Coronary artery (tissue), 2 donors: ENCODE measurements at regions not wholly inside any gene's neighbourhood (a gene's known extent, or its start where the extent isn't known, plus 50 kb on each side); places are given as distances from the start of the nearest gene placed in this dataset.
"Not testable (repeated sequence)": the region's sequence is repeated elsewhere in the genome, so short reads cannot be mapped to it uniquely, and the experiment has no call there.

ENCODE experiments used
- DNase-seq: peaks from one replicate; pipeline ENCODE4 v3.0.0-alpha.2; 2017; ENCODE audit warnings: low spot score
- H3K27ac ChIP-seq, 2 donors: fragments of 200-600 bp; sonication (generic); one replicate each; pipeline ENCODE4 v1.5.1; 2016 to 2019
- H3K4me3 ChIP-seq: fragments of 200-600 bp; sonication (generic); 2 replicates; pipeline ENCODE4 v1.5.1; 2016; ENCODE audit warnings: mild to moderate bottlenecking, moderate library complexity
- CTCF ChIP-seq: fragments of 200-600 bp; sonication (generic); IDR thresholded peaks from one replicate; pipeline ENCODE4 v1.5.1; 2019; ENCODE audit warnings: antibody characterized with exemption

GRCh38 chr4:61011051-61011450 is 189.1 kb upstream of the ADGRL3 start:
- no peak for DNase-seq
- TF ChIP-seq CTCF = no peak
- H3K4me3 ChIP-seq = no peak overlapping the region
- no peak overlapping the region for H3K27ac ChIP-seq

- H3K27ac ChIP-seq, H3K4me3 ChIP-seq, DNase-seq: not testable (repeated sequence)
Observed at GRCh38 chr4:61011936-61012335, 188.2 kb upstream of the ADGRL3 start.

GRCh38 chr4:61024610-61025009 is 175.5 kb upstream of the ADGRL3 start:
- Histone ChIP-seq H3K4me3 (no peak overlapping the region), H3K27ac (no peak overlapping the region)
- TF ChIP-seq CTCF = no peak
- no peak for DNase-seq

GRCh38 chr4:61027939-61028338 is 172.2 kb upstream of the ADGRL3 start:
- H3K27ac ChIP-seq = no peak overlapping the region
- H3K4me3 ChIP-seq = no peak overlapping the region
- no peak for TF ChIP-seq CTCF
- DNase-seq = no peak

- DNase-seq = no peak
- no peak for TF ChIP-seq CTCF
- Histone ChIP-seq H3K27ac (no peak overlapping the region), H3K4me3 (no peak overlapping the region)
Observed at GRCh38 chr4:61036071-61036684, 163.9 kb upstream of the ADGRL3 start.

- no peak for TF ChIP-seq CTCF
- DNase-seq = no peak
- H3K27ac ChIP-seq = no peak overlapping the region
- H3K4me3 ChIP-seq = no peak overlapping the region
Observed at GRCh38 chr4:61041527-61041926, 158.6 kb upstream of the ADGRL3 start.

GRCh38 chr4:61044837-61045236 is 155.3 kb upstream of the ADGRL3 start:
- H3K27ac ChIP-seq = no peak overlapping the region
- TF ChIP-seq CTCF = no peak
- DNase-seq = no peak
- no peak overlapping the region for H3K4me3 ChIP-seq

- no peak for TF ChIP-seq CTCF
- no peak overlapping the region for H3K27ac ChIP-seq
- DNase-seq = no peak
- no peak overlapping the region for H3K4me3 ChIP-seq
Observed at GRCh38 chr4:61049018-61049417, 151.1 kb upstream of the ADGRL3 start.
